HG02840 (cell line): ENCODE measurements at regions not wholly inside any gene's neighbourhood (a gene's known extent, or its start where the extent isn't known, plus 50 kb on each side); places are given as distances from the start of the nearest gene placed in this dataset.
"Not testable (repeated sequence)": the region's sequence is repeated elsewhere in the genome, so short reads cannot be mapped to it uniquely, and the experiment has no call there.

Experiments
- ATAC-seq: cut with Tn5 transposase; IDR thresholded peaks from one replicate; pipeline ENCODE4 v1.9.1; 2021; ENCODE audit warnings: mild to moderate bottlenecking, moderate library complexity, moderate number of reproducible peaks; ENCODE audit not compliant: unreplicated experiment, low FRiP score

DNA sequence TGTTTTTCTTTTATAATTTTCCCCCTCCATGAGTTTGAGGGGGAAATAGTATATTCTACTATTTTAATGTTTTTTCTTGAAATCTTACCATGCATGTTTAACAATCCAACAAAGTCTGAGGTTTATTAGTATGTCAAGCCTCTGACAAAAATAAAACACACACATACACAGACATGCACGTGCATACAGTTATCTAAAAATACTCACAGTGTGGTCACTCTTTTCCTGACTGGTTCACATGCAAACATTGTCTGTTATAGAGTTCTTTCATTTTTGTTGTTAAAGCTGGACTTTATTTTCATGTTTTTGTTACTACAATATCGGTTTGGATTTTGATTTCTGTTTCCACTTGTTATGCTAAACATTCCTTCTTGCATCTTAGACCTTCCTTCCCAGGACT lies 236.6 kb downstream of the MFSD1 start:
- ATAC-seq, result no peak

DNA sequence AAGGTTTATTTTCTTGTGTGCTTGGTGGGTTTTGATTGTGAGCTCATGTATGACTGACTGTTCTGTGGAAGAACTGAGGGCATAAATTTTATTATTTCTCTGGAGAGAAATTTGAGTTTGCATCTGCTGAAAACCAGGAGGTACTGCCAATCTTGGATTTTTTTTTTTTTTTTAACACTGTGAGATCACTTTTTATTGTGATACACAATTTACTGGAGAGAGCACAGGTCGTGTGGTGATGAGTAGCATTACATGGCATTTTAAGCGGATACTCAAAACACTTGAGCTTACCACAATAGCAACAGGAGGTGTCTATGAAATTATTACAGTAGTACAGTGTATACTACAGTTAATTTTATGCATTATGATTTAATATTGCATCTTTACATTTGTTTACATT lies 237.4 kb downstream of the MFSD1 start:
- ATAC-seq, result no peak

DNA sequence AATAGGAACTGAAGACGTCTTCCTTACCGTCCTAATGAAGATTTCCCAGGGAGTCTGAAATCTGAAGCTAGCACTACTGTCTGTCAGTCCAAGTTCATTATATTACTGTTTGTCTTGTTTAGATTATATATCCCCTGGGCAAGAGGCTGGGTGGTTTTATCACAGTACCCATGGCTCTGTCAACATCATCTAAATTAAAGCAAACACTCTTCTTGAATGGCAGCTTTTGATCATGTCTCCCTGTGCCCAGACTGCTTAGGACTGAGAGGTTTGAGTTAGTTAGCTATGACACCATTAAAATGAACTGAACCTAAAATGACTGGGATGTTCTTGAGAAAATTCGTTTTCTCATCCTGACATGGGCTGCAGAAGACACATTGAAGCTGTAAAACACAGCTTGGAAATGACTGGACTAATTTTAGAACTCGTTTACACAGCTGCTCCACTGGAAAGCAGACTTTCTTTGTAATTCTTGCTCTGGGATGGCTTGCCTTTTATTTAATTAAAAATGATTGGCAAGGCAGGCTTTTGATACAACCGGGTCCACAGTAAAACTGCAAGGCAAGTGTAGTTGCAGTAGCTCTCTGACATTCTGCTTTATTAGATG lies 243.5 kb downstream of the MFSD1 start:
- ATAC-seq, result no peak

DNA sequence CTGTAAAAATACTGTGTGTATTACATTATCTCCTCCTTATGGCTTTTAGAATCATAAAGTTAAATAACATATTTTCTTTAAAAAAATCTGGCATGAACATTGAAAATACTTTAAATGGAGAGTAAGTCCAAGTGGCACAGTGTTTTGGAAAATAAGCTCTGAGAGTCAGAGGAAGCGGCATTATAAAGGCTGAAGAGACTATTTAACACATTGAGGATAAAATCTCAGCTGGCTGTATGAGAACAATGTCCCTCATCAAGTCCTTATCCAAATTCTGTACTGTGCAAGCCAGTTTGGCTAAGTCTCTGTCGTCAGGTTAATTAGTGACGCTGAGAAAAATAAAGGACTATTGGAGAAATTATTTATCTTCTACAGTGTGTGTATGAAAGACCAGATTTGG lies 245.5 kb downstream of the MFSD1 start:
- ATAC-seq, result no peak

DNA sequence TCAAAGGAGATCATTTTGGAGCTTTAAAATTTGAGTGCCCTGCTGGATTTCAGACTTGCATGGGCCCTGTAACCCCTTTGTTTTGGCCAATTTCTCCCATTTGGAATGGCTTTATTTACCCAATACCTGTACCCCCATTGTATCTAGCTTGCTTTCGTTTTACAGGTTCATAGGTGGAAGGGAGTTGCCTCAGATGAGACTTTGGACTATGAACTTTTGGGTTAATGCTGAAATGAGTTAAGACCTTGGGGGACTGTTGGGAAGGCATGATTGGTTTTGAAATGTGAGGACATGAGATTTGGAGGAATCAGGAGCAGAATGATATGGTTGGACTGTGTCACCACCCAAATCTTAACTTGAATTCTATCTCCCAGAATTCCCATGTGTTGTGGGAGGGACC lies 250.6 kb downstream of the MFSD1 start:
- ATAC-seq, result not testable (repeated sequence)

GRCh38 chr3:159057621-159058020 lies 255.8 kb downstream of the MFSD1 start:
- no peak for ATAC-seq

DNA sequence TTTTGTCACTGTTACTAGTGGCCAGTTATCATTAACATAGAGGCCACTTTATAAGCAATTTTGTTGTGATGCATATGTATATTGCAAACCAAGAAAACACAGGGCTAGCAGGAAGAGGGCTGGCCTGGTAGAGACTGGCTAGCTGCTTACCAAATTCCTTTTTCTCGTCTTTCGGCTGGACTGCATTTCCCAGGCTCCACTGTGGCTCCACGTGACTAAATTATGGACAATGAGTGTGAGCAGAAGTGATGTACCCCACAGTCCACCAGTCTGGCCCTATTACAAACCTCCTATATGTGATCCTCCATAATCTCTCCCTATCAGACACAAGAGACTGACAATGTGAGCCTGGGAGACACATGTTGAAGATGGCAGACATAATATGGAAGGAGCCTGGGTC lies 257.0 kb downstream of the MFSD1 start:
- ATAC-seq, result no peak

GRCh38 chr3:159059395-159059794 lies 257.5 kb downstream of the MFSD1 start:
- no peak for ATAC-seq

- ATAC-seq, result no peak
Measured at GRCh38 chr3:159062734-159063410, 261.0 kb downstream of the MFSD1 start.

DNA sequence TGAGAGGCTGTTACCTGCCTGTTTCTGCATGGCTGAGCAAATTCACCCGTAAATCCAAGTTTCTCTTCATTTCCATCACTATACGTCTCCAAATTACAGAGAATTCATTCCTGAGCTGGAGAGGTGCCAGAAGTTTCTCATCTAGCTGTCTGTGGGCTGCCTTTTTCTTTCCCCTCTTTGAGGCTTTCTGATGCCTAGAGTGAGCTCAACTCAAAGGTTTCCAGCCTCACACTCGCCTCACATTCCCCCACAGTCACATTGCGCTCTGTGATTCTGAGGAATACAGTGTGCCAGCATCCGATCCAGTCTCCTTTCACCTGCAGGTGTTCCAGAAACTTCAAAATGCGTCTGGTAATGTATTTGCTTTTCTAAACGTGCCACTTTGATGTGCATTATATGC lies 267.2 kb downstream of the MFSD1 start, which contains the start of gene IQCJ:
TSS of gene IQCJ (plus strand) at position 229 of the 400 bp plus-strand sequence.
- no peak for ATAC-seq

GRCh38 chr3:159069866-159070425 lies 268.1 kb downstream of the MFSD1 start:
- no peak for ATAC-seq

GRCh38 chr3:159074756-159075701 lies 273.2 kb downstream of the MFSD1 start:
- no peak for ATAC-seq

DNA sequence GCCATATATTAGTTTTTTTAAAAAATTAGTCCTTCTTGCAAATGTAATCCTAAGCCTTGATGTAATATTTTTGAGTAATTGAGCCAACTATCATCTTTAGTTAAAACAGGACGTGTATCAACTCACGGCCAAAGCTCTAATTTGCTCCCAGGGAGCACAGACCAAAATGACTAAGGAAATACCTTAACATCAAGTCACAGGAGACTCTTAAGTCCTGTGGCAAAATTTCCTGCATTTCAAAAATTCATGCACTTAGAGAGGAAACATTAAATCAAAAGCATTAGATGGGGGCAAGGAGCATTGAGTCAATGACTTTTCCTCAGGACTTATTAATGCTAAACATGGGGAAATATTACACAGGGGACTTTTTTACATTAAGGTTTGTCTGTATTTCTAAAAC lies 276.0 kb downstream of the MFSD1 start:
- ATAC-seq, result no peak

DNA sequence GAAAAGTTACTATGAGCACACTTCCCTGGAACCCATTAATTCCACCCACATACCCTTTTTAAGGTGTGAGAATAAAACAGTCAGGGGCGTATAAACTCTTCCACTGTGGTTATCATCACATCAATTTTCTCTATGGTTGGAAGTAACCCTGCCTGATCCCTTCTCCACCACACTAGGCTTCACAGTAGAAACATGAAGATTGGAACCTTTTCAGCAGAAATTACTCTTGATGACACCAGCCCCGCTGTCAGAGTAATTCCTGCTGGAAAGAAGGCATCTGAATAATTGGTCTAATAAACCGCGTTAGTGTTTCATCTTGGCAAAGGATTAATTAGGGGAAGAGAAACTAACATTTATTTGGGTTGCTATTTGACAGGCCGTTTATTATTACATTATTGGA lies 278.4 kb downstream of the MFSD1 start:
- no peak for ATAC-seq

DNA sequence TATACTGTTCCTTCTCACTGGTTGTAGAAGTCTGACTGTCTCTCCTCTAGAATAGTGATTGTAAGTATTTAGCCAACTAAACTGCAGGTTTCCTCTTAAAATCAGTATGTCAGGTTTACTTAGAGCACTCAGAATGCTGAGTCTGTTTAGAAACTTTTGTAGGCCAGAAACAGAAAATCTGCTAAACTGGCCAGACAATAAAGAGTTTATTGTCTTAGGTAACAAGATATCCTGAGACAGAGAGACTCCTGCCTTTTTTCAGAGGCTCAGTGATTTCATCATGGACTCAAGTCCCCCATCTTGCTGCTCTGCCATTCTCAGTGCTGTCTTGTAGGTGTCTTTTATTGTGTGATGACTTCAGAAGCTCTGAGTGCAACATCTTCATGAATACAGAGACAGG lies 279.0 kb downstream of the MFSD1 start:
- no peak for ATAC-seq

DNA sequence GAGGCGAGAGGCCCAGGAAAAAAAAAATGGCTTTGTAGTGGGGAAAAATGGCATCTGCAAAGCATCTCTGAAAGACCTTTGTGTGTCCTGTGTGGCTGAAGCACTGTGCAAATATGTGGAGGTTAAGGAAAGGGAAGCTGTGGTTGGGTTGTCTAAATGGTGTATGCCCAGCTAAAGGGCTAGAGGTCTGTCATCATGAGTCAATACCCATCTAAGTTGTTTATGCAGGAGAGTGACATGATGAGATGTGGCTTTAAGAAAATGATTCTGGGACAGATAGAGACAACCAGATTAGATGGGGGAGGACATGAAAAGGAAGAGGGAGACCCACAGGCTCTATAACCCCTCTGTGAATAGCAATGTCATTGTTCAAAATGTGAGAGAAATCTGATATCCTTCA lies 280.7 kb downstream of the MFSD1 start:
- no peak for ATAC-seq

DNA sequence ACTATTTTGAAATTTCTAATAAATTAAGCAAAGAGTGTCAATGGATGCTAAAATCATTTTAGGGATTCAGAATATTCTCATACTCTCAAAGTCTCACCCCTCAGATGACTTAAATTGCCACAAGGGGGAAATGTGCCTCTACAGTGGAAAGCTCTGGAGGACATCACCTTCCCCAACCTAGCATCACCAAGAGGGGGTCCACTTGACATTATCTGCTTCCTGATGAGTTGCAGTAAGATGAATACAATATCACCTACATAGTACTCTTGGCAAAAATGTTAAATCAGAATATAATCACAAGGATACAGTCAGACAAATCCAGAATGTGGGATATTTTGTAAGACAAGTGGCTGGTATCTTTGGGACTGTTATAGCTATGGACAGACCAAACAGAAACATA lies 290.1 kb downstream of the MFSD1 start:
- ATAC-seq, result no peak

DNA sequence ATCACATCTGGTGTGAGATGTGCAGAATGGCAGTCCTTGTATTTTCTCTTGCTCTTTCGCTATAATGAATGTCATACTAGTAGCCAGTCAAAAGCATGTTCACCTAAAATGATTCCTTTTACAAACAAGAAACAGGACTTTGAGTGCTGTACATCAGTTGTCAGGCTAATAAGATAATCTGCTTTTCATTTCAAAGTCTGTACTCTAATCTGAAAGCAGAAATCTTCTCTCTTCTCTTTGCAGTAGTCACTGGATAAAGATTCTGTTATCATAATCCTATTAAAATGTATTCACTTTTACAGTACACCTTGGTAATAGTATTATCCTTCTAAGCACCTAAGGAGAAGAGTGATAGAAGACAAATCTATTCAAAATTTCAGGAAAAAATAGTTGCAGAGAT lies 300.1 kb downstream of the MFSD1 start:
- no peak for ATAC-seq

DNA sequence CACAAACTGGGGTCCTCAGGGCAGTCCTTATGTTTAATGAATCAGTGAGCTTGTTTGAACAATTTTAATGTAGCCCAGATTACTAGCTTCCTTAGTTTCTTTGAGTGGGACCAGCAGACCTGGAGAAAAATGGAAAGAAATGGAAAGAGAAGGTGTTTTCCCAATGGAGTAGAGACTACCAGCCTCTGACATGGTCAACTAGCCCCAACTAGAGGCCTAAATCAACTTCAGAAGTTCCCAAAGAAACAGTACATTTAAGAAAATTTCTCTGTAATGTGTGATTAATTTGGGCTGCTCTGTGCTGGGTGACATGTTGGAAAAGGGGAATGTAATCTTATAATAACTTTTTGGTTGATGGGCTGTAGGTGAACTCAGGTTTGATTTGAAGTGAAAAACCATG lies 310.9 kb downstream of the MFSD1 start:
- no peak for ATAC-seq

- ATAC-seq, result no peak
Measured at GRCh38 chr3:159113221-159113875, 311.5 kb downstream of the MFSD1 start.

- ATAC-seq, result no peak
Measured at GRCh38 chr3:159114582-159114981, 312.7 kb downstream of the MFSD1 start.
